Activated CD8-positive, alpha-beta T cell treated with anti-CD3 and anti-CD28 coated beads for 36 hours (primary cell): ENCODE measurements at regions not wholly inside any gene's neighbourhood (a gene's known extent, or its start where the extent isn't known, plus 50 kb on each side); places are given as distances from the start of the nearest gene placed in this dataset.

ENCODE experiments used
- ATAC-seq: fragments of 200-7000 bp; cut with Tn5 transposase; one replicate; pipeline ENCODE4 v1.10.0; 2021; ENCODE audit warnings: mild to moderate bottlenecking, moderate library complexity
- CTCF ChIA-PET: fragments of 350-600 bp; sonication (Branson Sonifier 250); formaldehyde crosslinking; loops from one replicate; lab custom pipeline; 2021; ENCODE audit warnings: antibody characterized with exemption; lab: Charles Lee
- POLR2A ChIA-PET: fragments of 350-600 bp; sonication (Branson Sonifier 250); formaldehyde crosslinking; loops from one replicate; lab custom pipeline; 2021; ENCODE audit warnings: antibody characterized with exemption; lab: Charles Lee
- DNase-seq: peaks from one replicate; pipeline ENCODE4 v3.0.0-alpha.2; 2020
- H3K27ac Mint-ChIP-seq: one replicate; pipeline ENCODE4 v1.8.0; 2021; ENCODE audit warnings: mild to moderate bottlenecking, mixed read lengths
- H3K27me3 Mint-ChIP-seq: one replicate; pipeline ENCODE4 v1.8.0; 2021; ENCODE audit warnings: mixed read lengths
- H3K36me3 Mint-ChIP-seq: one replicate; pipeline ENCODE4 v1.8.0; 2021; ENCODE audit warnings: low read depth, mixed read lengths
- H3K4me1 Mint-ChIP-seq: one replicate; pipeline ENCODE4 v1.8.0; 2021; ENCODE audit warnings: low read depth, mixed read lengths
- H3K4me3 Mint-ChIP-seq: one replicate; pipeline ENCODE4 v1.8.0; 2021; ENCODE audit warnings: mild to moderate bottlenecking, moderate library complexity, mixed read lengths
- H3K9me3 Mint-ChIP-seq: one replicate; pipeline ENCODE4 v1.8.0; 2021; ENCODE audit warnings: mixed read lengths
- intact Hi-C: fragments of 100-400 bp; cut with micrococcal nuclease; formaldehyde crosslinking; loops from one replicate; pipeline ENCODE4 v1.10.0; 2022
- TF ChIP-seq, protein P1 (sequence below): fragments of 200-600 bp; IDR thresholded peaks from one replicate; pipeline ENCODE4 v1.8.0; 2022; ENCODE audit warnings: antibody characterized with exemption, mild to moderate bottlenecking

GRCh38 chr1:80755944-80756343 is 1044.8 kb upstream of the ADGRL2 start:
- ATAC-seq: no peak
- no peaks in the 10 kb centered on the region for H3K4me1 Mint-ChIP-seq

GRCh38 chr1:80751204-80751603 is 1049.5 kb upstream of the ADGRL2 start:
- intact Hi-C loops: no loop called here
- TF ChIP-seq, protein P1, sequence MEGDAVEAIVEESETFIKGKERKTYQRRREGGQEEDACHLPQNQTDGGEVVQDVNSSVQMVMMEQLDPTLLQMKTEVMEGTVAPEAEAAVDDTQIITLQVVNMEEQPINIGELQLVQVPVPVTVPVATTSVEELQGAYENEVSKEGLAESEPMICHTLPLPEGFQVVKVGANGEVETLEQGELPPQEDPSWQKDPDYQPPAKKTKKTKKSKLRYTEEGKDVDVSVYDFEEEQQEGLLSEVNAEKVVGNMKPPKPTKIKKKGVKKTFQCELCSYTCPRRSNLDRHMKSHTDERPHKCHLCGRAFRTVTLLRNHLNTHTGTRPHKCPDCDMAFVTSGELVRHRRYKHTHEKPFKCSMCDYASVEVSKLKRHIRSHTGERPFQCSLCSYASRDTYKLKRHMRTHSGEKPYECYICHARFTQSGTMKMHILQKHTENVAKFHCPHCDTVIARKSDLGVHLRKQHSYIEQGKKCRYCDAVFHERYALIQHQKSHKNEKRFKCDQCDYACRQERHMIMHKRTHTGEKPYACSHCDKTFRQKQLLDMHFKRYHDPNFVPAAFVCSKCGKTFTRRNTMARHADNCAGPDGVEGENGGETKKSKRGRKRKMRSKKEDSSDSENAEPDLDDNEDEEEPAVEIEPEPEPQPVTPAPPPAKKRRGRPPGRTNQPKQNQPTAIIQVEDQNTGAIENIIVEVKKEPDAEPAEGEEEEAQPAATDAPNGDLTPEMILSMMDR: no peak
- ATAC-seq: no peak
- no peak for DNase-seq
- H3K4me1 Mint-ChIP-seq: no peaks in the 10 kb centered on the region
- no peaks in the 10 kb centered on the region for H3K36me3 Mint-ChIP-seq
- no peak overlapping the region for H3K27ac Mint-ChIP-seq
- ChIA-PET POLR2A (no interaction called here), CTCF (no interaction called here)
- peaks cover 11% of the 10 kb centered on the region for H3K9me3 Mint-ChIP-seq
- no peaks in the 10 kb centered on the region for H3K27me3 Mint-ChIP-seq
- H3K4me3 Mint-ChIP-seq: no peak overlapping the region

More at GRCh38 chr1:80755944-80756343, 1044.8 kb upstream of the ADGRL2 start:
- DNase-seq: no peak
- ChIA-PET POLR2A (no interaction called here), CTCF (no interaction called here)
- Mint-ChIP-seq H3K36me3 (no peaks in the 10 kb centered on the region), H3K9me3 (peaks cover 6% of the 10 kb centered on the region), H3K27me3 (no peaks in the 10 kb centered on the region), H3K4me3 (no peak overlapping the region), H3K27ac (no peak overlapping the region)
- intact Hi-C loops: no loop called here
- TF ChIP-seq, protein P1: no peak

GRCh38 chr1:80731241-80731894 is 1069.4 kb upstream of the ADGRL2 start:
- ChIA-PET CTCF (no interaction called here), POLR2A (no interaction called here)
- DNase-seq (no peak), ATAC-seq (no peak)
- peaks cover 16% of the 10 kb centered on the region for H3K9me3 Mint-ChIP-seq
- no peaks in the 10 kb centered on the region for H3K36me3 Mint-ChIP-seq
- H3K4me1 Mint-ChIP-seq: no peaks in the 10 kb centered on the region
- TF ChIP-seq, protein P1: no peak
- no peak overlapping the region for H3K27ac Mint-ChIP-seq
- no peak overlapping the region for H3K4me3 Mint-ChIP-seq
- intact Hi-C loops: no loop called here
- no peaks in the 10 kb centered on the region for H3K27me3 Mint-ChIP-seq

- Mint-ChIP-seq H3K4me3 (no peak overlapping the region), H3K27ac (no peak overlapping the region), H3K9me3 (peaks cover 10% of the 10 kb centered on the region), H3K4me1 (no peaks in the 10 kb centered on the region), H3K36me3 (no peaks in the 10 kb centered on the region), H3K27me3 (no peaks in the 10 kb centered on the region)
- intact Hi-C loops: no loop called here
- TF ChIP-seq, protein P1: no peak
- no peak for ATAC-seq
- CTCF ChIA-PET: no interaction called here
- DNase-seq: no peak
- POLR2A ChIA-PET: no interaction called here
Observed at GRCh38 chr1:80722611-80723010, 1078.1 kb upstream of the ADGRL2 start.

GRCh38 chr1:80706526-80706925 is 1094.2 kb upstream of the ADGRL2 start:
- ATAC-seq (no peak), DNase-seq (no peak)
- ChIA-PET POLR2A (no interaction called here), CTCF (no interaction called here)
- Mint-ChIP-seq H3K27ac (no peak overlapping the region), H3K4me1 (no peaks in the 10 kb centered on the region), H3K9me3 (no peaks in the 10 kb centered on the region), H3K4me3 (no peak overlapping the region), H3K36me3 (no peaks in the 10 kb centered on the region), H3K27me3 (no peaks in the 10 kb centered on the region)
- TF ChIP-seq, protein P1: no peak
- intact Hi-C loops: no loop called here
